ENCODE measurements at regions not wholly inside any gene's neighbourhood (a gene's known extent, or its start where the extent isn't known, plus 50 kb on each side); places are given as distances from the start of the nearest gene placed in this dataset.

- TF ChIP-seq ZNF184 (CRISPR knock-in tag; IDR thresholded peaks at IDR 0.05) (no peak), PRDM10 (IDR thresholded peaks at IDR 0.05; ENCODE audit: partially characterized antibody) (peak; percentile 10), YY1 (IDR thresholded peaks at IDR 0.05; ENCODE audit: borderline replicate concordance in 1 of 3, control insufficient read depth in 1 of 3, extremely low read depth in 1 of 3, insufficient read depth in 3 of 3, insufficient read length in 1 of 3, insufficient replicate concordance in 2 of 3, low read depth in 1 of 3, low read length in 2 of 3) (peak in 1 of 3 experiments; percentile 15), MBD1 (CRISPR knock-in tag; IDR thresholded peaks at IDR 0.05) (no peak), REST (IDR thresholded peaks at IDR 0.05; ENCODE audit: borderline replicate concordance) (peak; percentile 93), REST (CRISPR knock-in tag; IDR thresholded peaks at IDR 0.05; ENCODE audit: low read depth) (no peak), ZNF232 (CRISPR knock-in tag; IDR thresholded peaks at IDR 0.05) (no peak), TCFL5 (CRISPR knock-in tag; conservative IDR thresholded peaks at IDR 0.05) (no peak)
- TF ChIP-seq, protein P1, sequence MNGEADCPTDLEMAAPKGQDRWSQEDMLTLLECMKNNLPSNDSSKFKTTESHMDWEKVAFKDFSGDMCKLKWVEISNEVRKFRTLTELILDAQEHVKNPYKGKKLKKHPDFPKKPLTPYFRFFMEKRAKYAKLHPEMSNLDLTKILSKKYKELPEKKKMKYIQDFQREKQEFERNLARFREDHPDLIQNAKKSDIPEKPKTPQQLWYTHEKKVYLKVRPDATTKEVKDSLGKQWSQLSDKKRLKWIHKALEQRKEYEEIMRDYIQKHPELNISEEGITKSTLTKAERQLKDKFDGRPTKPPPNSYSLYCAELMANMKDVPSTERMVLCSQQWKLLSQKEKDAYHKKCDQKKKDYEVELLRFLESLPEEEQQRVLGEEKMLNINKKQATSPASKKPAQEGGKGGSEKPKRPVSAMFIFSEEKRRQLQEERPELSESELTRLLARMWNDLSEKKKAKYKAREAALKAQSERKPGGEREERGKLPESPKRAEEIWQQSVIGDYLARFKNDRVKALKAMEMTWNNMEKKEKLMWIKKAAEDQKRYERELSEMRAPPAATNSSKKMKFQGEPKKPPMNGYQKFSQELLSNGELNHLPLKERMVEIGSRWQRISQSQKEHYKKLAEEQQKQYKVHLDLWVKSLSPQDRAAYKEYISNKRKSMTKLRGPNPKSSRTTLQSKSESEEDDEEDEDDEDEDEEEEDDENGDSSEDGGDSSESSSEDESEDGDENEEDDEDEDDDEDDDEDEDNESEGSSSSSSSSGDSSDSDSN (IDR thresholded peaks at IDR 0.05; ENCODE audit: borderline replicate concordance in 1 of 2, low read depth in 2 of 2, low read length in 2 of 2) = no peak
These were observed 97.5 kb upstream of the CTTNBP2NL start (continued) for GRCh38 chr1:112298558-112298957.

Data from K562 (cell line).